ENCODE measurements at regions not wholly inside any gene's neighbourhood (a gene's known extent, or its start where the extent isn't known, plus 50 kb on each side); places are given as distances from the start of the nearest gene placed in this dataset.

DNA sequence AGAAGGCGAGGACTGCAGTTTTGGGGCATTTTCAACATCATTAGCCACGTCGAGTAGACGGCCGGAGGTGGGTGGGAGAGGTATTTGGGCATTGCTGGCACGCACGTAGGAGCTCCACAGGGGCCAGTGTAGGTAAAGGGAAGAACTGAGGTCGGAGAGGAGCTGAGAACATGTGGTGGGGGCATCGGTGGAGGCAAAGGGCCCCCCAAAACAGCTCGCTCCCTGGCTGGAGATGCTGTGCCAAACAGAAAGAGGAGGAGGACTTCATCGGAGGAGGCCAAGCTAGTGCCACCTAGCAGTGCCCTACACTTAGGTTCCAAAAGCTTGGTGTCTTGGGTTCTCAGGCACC is 52.0 kb upstream of the PPP2R5C start:
- no peak for TF ChIP-seq POLR2A (IDR thresholded peaks at IDR 0.05; ENCODE audit: low read length)
- TF ChIP-seq, protein P1, sequence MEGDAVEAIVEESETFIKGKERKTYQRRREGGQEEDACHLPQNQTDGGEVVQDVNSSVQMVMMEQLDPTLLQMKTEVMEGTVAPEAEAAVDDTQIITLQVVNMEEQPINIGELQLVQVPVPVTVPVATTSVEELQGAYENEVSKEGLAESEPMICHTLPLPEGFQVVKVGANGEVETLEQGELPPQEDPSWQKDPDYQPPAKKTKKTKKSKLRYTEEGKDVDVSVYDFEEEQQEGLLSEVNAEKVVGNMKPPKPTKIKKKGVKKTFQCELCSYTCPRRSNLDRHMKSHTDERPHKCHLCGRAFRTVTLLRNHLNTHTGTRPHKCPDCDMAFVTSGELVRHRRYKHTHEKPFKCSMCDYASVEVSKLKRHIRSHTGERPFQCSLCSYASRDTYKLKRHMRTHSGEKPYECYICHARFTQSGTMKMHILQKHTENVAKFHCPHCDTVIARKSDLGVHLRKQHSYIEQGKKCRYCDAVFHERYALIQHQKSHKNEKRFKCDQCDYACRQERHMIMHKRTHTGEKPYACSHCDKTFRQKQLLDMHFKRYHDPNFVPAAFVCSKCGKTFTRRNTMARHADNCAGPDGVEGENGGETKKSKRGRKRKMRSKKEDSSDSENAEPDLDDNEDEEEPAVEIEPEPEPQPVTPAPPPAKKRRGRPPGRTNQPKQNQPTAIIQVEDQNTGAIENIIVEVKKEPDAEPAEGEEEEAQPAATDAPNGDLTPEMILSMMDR (IDR thresholded peaks at IDR 0.05), result no peak
- no peak for TF ChIP-seq RCOR1 (IDR thresholded peaks at IDR 0.05; ENCODE audit: low read depth, low read length)
- no peak for TF ChIP-seq MYC (IDR thresholded peaks at IDR 0.05; ENCODE audit: borderline replicate concordance, low read length)
- no peak for TF ChIP-seq MAZ (IDR thresholded peaks at IDR 0.05; ENCODE audit: borderline replicate concordance, low read depth, low read length)
- TF ChIP-seq CHD4 (IDR thresholded peaks at IDR 0.05; ENCODE audit: borderline replicate concordance), result no peak
